UCSD-AML1 (cell line): ENCODE measurements at regions not wholly inside any gene's neighbourhood (a gene's known extent, or its start where the extent isn't known, plus 50 kb on each side); places are given as distances from the start of the nearest gene placed in this dataset.
"Not testable (repeated sequence)": the region's sequence is repeated elsewhere in the genome, so short reads cannot be mapped to it uniquely, and the experiment has no call there.

Source experiments
- DNase-seq: peaks from one replicate; lab custom pipeline; 2025; ENCODE audit not compliant: unreplicated experiment; lab: John Stamatoyannopoulos, UW

DNA sequence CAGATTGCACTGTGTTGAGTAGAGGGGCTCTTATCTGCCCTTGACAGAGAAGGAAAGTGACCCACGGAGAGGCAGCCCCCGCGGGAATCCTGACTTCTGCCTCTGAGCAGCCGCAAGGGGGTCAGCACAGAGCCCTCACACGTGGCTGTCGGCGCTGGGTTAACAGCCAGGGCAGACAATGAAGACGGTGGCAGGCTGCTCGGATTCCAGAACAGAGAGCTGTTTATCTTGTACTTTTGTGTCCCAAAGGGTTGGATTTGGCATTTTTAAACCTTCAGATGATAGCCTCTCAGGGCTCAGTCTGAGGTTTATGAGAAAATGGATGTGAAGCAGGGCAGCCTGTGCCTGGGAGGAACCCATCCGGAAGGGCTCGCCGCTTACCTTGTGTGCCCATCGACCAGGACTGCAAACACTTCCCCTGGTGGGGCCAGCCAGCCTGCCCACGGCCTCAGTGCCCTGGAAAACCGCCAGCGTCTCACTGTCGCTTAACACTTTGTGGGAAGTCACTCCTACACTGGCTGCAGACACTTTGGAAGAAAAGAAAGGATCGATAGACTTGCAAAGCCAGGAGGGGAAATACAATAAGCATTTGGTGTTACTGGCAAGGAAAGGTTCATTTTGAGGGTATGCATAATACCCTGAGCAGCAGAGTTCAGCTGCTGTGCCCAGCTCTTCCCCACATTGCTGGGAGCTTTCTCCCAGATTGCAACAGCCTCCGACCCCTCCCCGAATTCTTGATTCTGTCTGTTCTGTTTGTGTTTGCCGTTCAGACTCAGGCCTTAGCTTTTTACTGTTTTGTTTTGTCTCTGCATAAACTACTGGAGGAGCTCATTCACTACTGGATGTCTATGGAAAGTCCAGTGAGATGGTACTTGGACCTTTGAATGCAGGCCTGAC lies 325.3 kb upstream of the MYT1L start:
- no peak for DNase-seq

DNA sequence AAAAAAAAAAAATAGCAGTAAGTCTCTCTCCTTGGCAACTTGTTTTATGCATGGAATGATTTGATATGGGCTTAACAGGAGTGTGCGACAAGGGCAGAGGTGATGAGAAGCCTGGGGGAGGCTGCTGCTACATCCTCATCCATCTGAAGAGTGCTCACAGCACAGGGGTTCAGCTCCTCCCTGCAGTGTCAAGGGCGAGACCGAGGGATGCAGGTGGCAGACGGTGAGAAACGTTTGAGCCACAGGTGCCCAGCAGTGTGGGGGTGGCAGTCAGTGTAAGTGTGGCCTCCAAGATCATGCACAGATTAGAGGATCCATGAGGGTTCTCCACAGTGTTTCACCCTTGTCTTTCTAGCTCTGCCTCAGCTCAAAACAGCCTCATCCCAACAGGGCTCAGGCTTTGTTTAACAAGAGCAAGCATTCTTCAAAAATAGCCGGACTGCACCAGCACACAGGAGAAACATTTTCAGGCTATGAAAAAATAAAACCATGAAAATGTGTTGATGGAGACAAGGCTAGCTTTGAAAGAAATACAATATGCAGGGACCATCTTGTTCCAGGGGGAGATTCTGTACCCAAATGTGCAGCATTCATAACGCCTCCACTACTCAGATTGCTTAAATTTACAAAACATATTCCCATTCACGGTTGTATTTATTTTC lies 324.5 kb upstream of the MYT1L start:
- DNase-seq, result no peak

DNA sequence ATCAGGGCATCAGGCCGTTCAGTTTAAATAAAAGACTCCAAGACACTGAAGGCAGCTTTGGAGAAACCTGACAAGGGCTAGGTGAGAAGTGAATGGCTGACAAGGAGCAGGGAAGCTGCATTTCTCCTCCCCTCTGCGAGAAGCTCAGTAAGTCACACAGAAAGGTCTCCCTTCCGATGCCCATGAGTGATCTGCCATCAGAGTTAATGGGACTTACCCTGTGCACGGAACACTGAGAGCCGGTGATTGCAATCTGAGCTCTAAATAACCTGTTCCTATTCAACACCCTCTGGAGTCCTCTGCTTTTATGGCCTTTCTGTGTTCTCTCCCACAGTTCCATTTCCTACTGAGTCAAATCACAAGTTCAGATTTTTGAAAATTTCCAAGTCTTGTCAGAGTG lies 322.2 kb upstream of the MYT1L start:
- DNase-seq, result no peak

DNA sequence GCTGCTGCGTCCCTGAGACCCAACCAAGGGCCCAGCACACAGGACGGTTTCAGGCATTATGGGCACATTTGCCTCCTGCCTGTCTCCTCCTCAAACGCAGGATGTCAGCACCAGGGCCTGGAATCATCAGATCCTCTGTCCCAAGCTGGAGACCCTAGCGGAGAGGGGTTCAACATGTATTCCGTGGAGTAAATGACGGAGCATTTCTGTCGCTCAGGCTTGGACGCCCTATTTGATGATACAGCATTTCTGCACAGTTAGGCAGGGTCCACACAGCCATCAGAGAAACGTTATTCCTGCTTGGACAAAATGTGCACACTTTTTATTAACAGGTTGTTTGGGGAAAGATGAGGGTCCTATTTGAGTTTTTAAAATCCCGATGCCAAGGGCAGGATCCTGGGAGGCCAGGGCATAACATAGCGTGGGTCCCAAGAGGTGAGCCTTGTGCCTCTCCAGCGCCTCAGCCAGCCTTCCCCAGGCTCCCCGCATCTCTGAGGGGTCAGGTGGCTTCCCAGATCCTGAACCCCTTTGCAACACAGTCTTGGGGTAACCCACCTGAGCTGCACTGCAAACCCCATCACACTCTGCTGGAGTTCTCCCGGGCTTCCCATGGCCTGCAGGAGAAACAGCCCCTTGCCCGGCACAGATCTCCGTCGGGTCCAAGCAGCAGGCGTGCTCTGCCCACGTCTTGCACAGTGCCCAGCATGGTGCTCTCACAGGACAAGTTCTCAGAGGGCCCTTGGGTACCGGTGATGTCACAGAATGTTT lies 319.7 kb upstream of the MYT1L start:
- no peak for DNase-seq

DNA sequence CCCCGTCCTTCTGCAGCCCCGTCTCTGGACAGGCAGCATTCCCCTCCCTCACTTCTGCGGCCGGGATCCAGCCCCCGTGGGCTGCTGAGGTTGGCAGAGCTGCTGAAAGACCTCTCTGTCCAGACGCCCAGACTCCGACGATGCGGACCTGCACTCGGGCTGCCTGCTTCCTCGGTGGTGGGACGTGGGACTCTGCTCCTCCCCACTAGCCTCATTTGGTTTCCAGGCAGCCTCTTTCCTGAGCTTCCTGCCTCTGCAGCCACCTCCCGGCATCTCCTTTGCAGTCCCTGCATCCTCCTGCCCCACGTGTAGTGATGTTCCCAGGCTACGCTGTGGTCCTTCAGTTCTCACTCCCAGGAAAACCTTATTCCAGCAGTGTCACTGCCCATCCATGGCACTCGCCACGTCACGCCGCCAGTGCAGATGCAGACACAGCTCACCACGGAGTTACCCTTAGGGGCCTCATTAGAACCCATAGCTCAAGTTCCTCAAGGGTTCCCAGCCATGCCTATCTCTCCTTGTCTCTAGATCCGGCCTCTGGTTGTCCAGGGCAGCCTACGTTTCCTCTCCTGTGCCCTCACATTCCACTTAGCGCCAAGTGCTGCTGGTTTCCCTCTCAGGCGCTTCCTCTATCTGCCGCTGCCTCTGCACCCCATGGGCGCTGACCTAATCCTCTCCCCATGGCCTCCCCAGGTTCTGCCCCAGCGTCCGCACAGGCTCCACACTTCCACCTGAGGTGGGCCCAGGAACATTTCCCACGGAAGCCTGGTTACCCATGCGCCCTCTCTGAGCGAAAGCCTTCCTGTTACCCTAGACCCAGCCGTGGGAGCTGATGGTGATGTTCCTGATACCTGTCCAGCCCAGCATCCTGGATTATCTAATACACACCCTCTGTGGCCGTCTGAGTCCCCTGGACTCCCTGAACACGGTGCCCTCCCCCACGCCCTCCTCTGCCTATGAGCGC lies 318.3 kb upstream of the MYT1L start:
- DNase-seq, result no peak

DNA sequence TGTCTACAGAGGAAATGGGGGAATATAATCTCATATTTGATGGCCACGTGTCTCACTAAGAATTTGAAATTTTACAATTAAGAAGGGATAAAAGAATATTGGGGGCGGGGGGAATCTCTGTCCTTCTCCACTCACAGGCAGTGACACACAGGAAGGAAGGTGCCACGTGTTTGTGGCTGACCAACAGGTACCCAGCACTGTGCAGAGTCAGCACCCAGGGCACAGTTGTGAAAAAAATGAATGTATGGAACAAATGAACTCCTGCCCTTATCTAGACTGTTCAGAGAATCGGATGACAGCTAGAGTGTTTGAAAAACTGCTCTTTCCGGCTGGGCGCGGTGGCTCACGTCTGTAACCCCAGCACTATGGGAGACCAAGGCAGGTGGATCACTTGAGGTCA lies 317.0 kb upstream of the MYT1L start:
- DNase-seq, result no peak

DNA sequence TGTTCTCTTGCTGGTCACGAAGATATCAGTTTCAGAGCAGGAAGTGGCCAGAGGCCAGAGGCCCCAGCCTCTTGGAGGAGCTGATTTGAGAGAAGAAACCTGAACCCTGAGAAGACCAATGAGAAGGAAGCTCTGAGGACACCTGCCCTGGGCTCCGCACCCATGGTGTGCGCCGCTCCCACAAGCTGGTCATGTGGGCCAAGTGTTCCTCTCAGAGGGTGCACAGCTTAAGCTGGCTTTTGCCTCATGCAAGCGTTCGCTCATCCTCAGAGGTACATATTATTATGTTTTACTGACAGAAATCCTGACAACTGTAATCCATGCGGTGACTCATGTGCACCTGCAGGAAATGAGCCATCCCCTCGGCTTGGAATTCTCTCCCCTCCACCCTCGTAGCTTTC lies 316.1 kb upstream of the MYT1L start:
- DNase-seq, result no peak

DNA sequence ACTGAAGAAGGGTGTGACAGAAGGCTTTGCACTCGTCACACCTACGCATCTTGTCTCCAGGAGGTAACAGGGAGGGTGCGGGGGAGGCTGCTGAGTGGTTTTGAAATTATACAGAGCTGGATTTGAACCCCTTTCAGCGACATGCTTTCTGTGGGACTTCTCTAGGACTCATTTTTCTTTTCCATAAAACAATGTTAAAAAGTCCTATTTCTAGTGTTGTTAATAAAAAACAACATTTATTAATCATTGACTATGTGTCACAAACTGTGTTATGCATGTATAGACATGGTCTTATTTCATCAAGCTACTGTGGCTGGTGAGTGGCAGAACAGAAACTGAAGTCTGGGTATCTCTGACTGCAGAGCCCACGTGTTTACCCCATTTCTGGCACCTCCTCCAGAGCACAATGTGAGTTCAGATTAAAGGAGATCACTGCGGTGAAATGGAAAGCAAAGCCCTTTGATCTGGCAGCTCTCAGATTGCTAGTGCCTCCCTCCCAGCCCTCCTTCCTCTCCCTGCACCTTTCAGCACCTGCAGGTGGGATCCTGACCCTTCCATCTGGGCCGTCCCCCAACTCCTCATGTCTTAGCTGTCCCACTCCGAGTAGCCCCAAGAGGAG lies 315.5 kb upstream of the MYT1L start:
- DNase-seq, result no peak

DNA sequence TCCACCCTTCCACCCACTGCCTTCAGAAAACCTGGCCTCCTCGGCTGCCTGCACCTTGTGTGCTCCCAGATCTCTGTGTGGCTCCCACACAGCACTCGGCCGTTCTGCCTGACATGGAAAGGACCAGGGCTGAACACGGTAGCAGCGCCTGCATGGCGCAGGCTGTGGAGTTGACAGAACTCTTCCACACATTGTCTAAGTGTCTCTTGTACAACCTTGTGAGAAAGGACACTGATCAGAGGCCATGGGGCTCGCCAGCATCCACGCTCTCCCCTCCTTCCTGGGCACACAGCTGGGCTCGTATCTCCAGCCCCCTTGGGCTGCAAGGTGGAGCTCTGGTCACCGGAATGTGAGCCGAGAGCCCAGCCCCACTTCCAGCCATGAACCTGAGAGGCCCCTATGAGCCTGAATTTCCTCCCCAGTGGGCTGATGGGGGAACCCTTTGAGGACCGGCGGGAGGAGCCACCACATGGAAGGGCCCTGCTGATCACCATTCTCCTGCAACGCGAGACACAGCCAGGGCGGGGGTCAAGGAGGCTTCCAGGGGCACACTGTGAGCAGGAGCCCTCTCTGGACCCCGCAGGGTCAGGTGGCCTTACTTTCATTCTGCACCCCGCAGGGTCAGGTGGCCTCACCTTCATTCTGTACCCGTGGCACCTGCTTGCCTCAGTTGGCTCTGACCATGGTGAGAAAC lies 314.2 kb upstream of the MYT1L start:
- DNase-seq, result no peak

DNA sequence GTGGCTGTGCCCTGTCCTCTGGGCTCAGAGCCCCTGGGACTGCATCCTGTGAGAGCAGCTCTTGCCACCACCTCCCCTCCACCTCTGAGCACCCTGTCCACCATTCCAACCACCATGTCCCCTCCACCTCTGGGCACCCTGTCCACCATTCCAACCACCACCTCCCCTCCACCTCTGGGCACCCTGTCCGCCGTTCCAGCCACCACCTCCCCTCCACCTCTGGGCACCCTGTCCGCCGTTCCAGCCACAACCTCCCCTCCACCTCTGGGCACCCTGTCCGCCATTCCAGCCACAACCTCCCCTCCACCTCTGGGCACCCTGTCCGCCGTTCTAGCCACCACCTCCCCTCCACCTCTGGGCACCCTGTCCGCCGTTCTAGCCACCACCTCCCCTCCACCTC lies 313.7 kb upstream of the MYT1L start:
- DNase-seq, result not testable (repeated sequence)

DNA sequence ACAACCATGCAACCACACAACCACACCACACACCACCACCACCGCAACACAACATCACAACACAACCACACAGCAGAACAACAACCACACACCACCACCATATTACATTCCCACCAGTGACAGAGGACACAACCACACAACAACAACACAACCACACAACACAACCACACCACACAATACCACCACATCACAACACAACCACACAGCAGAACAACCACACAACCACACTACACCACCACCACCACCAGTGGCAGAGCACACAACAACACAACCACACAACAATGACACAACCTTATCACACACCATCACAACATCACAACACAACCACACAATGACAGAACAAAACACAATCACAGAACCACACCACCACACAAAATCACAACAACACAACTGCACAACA lies 313.0 kb upstream of the MYT1L start:
- no peak for DNase-seq

DNA sequence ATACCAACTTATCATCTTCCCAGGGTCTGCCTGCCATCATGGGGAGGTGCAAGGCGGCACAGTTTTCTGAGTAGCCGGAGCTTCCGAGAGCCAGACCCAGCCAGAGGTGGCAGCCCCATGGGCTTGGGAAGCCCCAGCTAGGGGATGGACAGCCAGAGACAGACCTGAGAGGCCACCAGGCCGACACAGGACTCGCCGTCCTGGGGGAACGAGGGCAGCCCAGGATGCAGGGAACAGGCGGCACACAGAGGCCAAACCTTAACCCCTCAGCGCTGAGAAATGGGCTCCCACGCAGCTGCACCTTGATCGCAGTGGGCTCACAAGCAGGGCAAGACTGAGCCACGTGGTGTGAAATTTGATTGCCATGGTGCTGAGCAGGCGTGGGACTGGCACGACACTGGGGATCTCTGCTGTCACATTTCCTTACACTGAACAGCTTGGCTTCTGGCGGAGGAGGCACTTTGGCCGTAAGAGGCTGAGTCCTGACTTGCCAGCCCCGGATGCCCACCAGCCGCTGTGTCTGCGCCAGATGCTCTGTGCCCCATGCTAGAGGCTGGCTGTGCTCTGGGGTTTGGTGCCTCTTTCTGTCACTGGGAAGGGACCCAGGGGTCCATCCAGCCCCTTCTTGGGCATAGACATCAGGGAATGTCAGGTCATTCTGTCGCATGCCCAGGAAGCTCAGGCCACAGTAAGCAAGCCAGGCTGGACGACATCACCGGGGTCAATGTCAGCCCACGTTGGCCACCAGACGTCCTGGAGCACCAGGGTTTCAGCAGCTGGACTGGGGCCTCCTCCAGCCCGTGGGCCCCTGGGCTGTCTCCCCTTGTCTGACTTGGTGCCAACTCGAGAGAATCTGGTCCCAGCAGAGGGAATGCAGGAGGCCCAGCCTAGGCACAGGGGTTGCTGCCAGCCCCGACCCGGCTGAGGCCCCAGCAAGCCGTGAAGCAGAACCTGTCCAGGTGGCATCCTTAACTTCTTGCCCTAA lies 312.1 kb upstream of the MYT1L start:
- DNase-seq, result no peak

DNA sequence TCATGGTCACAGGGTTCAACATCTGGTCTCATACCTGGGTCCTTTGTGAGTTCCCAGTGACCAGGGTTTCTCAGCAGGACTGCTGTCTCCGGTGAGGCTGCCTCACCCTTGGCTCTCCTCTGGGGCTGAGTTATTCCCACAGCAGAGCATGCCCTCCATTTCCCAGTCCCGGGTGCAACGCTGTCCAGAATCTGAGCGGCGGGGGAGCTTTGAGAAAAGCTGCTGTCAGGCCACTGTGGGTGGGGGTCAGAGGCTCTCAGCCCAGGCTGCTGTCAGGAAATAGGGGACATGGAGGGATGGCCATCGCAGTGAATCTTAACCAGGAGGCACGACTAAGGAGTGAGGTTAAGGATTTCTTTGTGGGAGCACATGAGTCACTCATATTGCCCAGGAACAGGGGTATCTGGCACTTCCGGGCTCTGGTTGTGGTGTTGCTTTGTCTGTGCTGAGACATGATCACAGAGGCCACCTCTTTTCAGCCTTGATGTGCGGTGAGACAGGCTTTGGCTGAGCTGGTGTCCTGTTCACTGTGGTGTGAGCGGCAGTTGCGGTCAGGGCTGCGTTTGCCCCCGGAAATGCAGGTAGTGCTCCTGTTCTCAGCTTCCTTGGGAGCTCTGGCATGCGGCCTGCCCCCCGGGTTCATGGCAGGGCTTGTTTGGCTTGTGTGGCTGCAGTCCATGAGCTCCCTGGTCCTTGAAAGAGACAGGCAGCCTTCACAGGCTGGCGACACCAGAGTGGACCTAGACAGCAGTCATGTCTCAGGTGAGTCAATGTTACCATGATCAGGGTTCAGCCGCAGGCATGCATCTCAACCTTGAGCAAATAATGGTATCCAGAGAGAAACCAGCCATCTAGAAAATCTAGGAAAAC lies 310.7 kb upstream of the MYT1L start:
- DNase-seq, result no peak

DNA sequence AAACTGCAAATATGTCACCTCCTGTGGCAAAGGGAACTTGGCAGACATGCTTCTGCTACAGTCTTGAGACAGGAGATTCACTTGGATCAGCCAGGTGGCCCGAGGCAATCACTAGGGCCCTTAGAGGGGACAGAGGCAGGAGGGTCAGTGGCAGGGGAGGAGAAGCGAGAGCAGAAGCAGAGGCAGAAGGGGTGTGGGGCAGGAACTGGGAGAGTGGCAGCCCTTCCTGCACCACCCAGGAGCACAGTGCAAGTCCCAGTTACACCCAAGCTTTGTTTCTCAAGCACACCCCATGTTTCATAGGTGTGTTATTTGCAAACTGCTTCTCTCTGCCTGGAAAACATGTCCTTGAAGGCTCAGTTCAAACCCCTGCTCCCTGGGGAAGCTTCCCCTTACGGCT lies 309.7 kb upstream of the MYT1L start:
- no peak for DNase-seq

DNA sequence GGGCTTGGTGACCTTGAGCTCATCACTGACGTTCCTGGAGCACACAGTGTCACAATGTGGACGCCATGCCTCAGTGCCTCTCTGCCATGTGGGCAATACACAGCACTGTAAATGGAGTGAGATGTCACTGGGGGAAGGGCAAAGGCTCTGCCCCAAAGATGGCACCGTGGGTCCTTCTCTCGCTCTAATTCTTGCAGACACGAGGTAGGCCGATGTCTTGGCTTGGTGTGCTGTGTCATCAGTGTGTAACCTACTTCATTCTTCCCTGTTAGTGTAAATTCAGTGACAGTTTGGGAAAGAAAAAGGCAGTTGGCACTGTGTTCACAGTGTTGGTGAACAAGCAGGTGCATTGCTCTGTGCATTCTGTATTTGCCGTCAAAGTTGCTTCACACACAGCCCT lies 309.3 kb upstream of the MYT1L start:
- no peak for DNase-seq

DNA sequence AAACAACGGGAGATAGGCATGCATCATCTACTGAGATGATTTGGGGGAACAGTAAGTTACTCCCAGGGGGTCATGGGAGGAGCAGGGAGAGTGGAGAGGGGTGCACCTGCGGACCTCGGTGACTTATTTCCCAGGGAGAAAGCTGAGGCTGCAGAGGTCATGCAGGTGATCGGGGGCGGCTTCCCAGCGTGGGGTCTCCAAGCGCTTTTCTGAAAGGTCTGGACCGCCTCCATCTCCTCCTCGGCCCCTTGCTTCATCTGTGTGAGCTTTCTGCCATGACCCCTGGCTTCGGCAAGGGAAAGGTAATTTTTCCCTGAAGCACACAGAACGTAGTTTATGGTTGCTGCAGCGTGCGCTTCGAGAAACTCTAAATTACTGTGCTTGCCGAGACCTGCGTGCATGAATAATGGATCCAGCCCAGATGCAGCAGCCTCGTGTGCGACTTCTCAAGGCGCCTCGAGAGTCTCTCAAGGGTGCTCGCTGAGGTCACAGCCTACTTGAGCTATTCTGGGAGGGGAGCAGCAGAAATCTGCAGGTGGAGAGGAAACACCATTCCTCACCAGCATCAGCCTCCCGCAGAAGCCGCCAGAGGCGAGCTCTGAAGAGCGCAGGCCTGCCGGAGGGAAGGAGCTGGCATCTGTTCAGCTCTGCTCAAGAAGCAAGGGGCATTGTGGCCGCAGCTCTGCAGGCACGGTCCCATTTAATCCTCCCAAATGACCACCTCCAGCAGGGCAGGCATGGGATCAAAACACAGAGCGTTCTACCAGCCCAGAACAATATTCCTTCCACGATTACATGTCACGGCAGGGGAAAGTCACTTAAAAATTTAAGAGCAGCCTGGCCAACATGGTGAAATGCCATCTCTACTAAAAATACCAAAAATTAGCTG lies 308.4 kb upstream of the MYT1L start:
- no peak for DNase-seq
